GM18508 (cell line): ENCODE measurements at regions not wholly inside any gene's neighbourhood (a gene's known extent, or its start where the extent isn't known, plus 50 kb on each side); places are given as distances from the start of the nearest gene placed in this dataset.
A peak's percentile ranks its signal among the peaks of the same experiment; 100 is the strongest.
"Not testable (repeated sequence)": the region's sequence is repeated elsewhere in the genome, so short reads cannot be mapped to it uniquely, and the experiment has no call there.

Experiments
- ATAC-seq: cut with Tn5 transposase; IDR thresholded peaks from one replicate; pipeline ENCODE4 v1.9.1; 2021; ENCODE audit warnings: moderate number of reproducible peaks; ENCODE audit not compliant: insufficient read depth, unreplicated experiment

GRCh38 chr2:89198026-89198425, 506.6 kb downstream of the RPIA start:
- ATAC-seq: not testable (repeated sequence)

GRCh38 chr2:89199453-89200246, 508.2 kb downstream of the RPIA start:
- not testable (repeated sequence) for ATAC-seq

GRCh38 chr2:89200247-89200527, 508.7 kb downstream of the RPIA start:
- not testable (repeated sequence) for ATAC-seq

GRCh38 chr2:89202518-89202917, 511.0 kb downstream of the RPIA start:
- not testable (repeated sequence) for ATAC-seq

GRCh38 chr2:89205153-89205552, 513.7 kb downstream of the RPIA start:
- not testable (repeated sequence) for ATAC-seq

GRCh38 chr2:89208144-89208932, 516.9 kb downstream of the RPIA start:
- ATAC-seq: not testable (repeated sequence)

GRCh38 chr2:89213151-89213550, 521.7 kb downstream of the RPIA start:
- not testable (repeated sequence) for ATAC-seq

- not testable (repeated sequence) for ATAC-seq
Observed at GRCh38 chr2:89213811-89214210, 522.3 kb downstream of the RPIA start.

GRCh38 chr2:89221474-89221873, 530.0 kb downstream of the RPIA start:
- not testable (repeated sequence) for ATAC-seq

GRCh38 chr2:89222063-89222732, 530.7 kb downstream of the RPIA start:
- ATAC-seq: not testable (repeated sequence)

- not testable (repeated sequence) for ATAC-seq
Observed at GRCh38 chr2:89224803-89225202, 533.3 kb downstream of the RPIA start.

- not testable (repeated sequence) for ATAC-seq
Observed at GRCh38 chr2:89229979-89230378, 538.5 kb downstream of the RPIA start.

- ATAC-seq: not testable (repeated sequence)
Observed at GRCh38 chr2:89231241-89231640, 539.8 kb downstream of the RPIA start.

GRCh38 chr2:89233931-89234330, 542.5 kb downstream of the RPIA start:
- ATAC-seq: not testable (repeated sequence)

GRCh38 chr2:89234818-89235466, 543.5 kb downstream of the RPIA start:
- ATAC-seq: not testable (repeated sequence)

GRCh38 chr2:89236832-89237450, 545.5 kb downstream of the RPIA start:
- not testable (repeated sequence) for ATAC-seq

- ATAC-seq: not testable (repeated sequence)
Observed at GRCh38 chr2:89237783-89238182, 546.3 kb downstream of the RPIA start.

- ATAC-seq: peak; percentile 71
Observed at GRCh38 chr2:89243114-89243700, 551.7 kb downstream of the RPIA start.

- ATAC-seq: not testable (repeated sequence)
Observed at GRCh38 chr2:89244407-89244806, 552.9 kb downstream of the RPIA start.

- not testable (repeated sequence) for ATAC-seq
Observed at GRCh38 chr2:89245478-89245877, 554.0 kb downstream of the RPIA start.
